Stimulated activated naive CD4-positive, alpha-beta T cell treated with Interleukin-2 at 50 U/mL for 16 hours (primary cell): ENCODE measurements at regions not wholly inside any gene's neighbourhood (a gene's known extent, or its start where the extent isn't known, plus 50 kb on each side); places are given as distances from the start of the nearest gene placed in this dataset.
"Not testable (repeated sequence)": the region's sequence is repeated elsewhere in the genome, so short reads cannot be mapped to it uniquely, and the experiment has no call there.

Experiments used
- DNase-seq: peaks from one replicate; lab custom pipeline; 2025; lab: John Stamatoyannopoulos, UW

GRCh38 chrX:3919668-3920423 is 206.4 kb upstream of the PRKX start:
- DNase-seq, result not testable (repeated sequence)

GRCh38 chrX:3914813-3915212 is 201.4 kb upstream of the PRKX start:
- DNase-seq, result not testable (repeated sequence)

GRCh38 chrX:3914059-3914458 is 200.6 kb upstream of the PRKX start:
- DNase-seq, result not testable (repeated sequence)

- DNase-seq, result not testable (repeated sequence)
These were observed 197.6 kb upstream of the PRKX start for GRCh38 chrX:3911012-3911411.

- DNase-seq, result not testable (repeated sequence)
These were observed 197.2 kb upstream of the PRKX start for GRCh38 chrX:3910611-3911010.

- not testable (repeated sequence) for DNase-seq
These were observed 192.2 kb upstream of the PRKX start for GRCh38 chrX:3905522-3906258.

GRCh38 chrX:3902222-3902621 is 188.8 kb upstream of the PRKX start:
- DNase-seq, result not testable (repeated sequence)

GRCh38 chrX:3896755-3897154 is 183.3 kb upstream of the PRKX start:
- DNase-seq, result not testable (repeated sequence)

- DNase-seq, result not testable (repeated sequence)
These were observed 169.1 kb upstream of the PRKX start for GRCh38 chrX:3882553-3882920.

- DNase-seq, result not testable (repeated sequence)
These were observed 168.6 kb upstream of the PRKX start for GRCh38 chrX:3881898-3882552.

GRCh38 chrX:3881255-3881895 is 167.9 kb upstream of the PRKX start:
- DNase-seq, result not testable (repeated sequence)

GRCh38 chrX:3876393-3876792 is 162.9 kb upstream of the PRKX start:
- not testable (repeated sequence) for DNase-seq

GRCh38 chrX:3875638-3876037 is 162.2 kb upstream of the PRKX start:
- DNase-seq, result not testable (repeated sequence)

GRCh38 chrX:3872226-3872879 is 158.9 kb upstream of the PRKX start:
- DNase-seq, result not testable (repeated sequence)

- not testable (repeated sequence) for DNase-seq
These were observed 153.8 kb upstream of the PRKX start for GRCh38 chrX:3867067-3867831.

- not testable (repeated sequence) for DNase-seq
These were observed 144.9 kb upstream of the PRKX start for GRCh38 chrX:3858332-3858731.

GRCh38 chrX:3843522-3844145 is 130.2 kb upstream of the PRKX start:
- DNase-seq, result not testable (repeated sequence)

GRCh38 chrX:3842822-3843521 is 129.5 kb upstream of the PRKX start:
- not testable (repeated sequence) for DNase-seq

- not testable (repeated sequence) for DNase-seq
These were observed 125.3 kb upstream of the PRKX start for GRCh38 chrX:3838754-3839153.
